ENCODE measurements at regions not wholly inside any gene's neighbourhood (a gene's known extent, or its start where the extent isn't known, plus 50 kb on each side); places are given as distances from the start of the nearest gene placed in this dataset.

GRCh38 chr16:47833771-47834170 is 322.0 kb downstream of the ABCC12 start:
- no peak for TF ChIP-seq CTCF (IDR thresholded peaks at IDR 0.05)
- TF ChIP-seq ZFX (IDR thresholded peaks at IDR 0.05; ENCODE audit: borderline replicate concordance): no peak

All from 22Rv1 (cell line).